GM18508 (cell line): ENCODE measurements at regions not wholly inside any gene's neighbourhood (a gene's known extent, or its start where the extent isn't known, plus 50 kb on each side); places are given as distances from the start of the nearest gene placed in this dataset.
"Not testable (repeated sequence)": the region's sequence is repeated elsewhere in the genome, so short reads cannot be mapped to it uniquely, and the experiment has no call there.

Experiments
- ATAC-seq: cut with Tn5 transposase; IDR thresholded peaks from one replicate; pipeline ENCODE4 v1.9.1; 2021; ENCODE audit warnings: moderate number of reproducible peaks; ENCODE audit not compliant: insufficient read depth, unreplicated experiment

DNA sequence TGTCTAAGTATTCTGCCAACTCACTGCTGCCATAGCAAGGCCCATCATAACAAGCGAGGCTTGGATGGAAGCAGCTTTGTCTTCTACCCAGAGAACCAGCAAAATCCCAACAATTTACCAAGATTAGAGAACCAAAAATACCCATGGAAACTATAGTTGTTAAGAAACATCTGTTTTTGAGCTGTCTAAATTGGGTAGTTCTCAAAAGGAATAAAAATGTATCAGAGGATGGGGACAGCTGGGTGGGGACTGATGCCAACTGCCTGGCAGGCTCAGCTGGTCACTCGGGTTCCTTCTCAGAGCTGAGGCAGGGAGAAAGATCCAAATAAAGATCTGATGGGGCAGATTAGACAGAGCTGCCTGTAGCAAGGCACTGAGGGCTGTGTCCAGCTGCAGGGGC lies 85.9 kb upstream of the GRK3 start:
- ATAC-seq: no peak

DNA sequence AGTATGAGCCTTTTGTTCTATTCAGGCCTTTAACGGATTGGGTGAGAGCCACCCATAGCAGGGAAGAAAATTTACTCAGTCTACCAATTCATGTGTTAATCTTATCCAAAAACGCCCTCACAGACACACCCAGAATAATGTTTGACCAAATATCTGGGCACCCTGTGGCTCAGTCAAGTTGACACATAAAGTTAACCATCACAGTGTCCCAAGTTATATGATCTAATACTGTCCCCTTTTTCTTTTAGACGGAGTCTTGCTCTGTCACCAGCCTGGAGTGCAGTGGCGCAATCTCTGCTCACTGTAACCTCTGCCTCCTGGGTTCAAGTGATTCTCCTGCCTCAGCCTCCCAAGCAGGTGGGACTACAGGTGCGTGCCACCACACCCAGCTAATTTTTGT lies 83.6 kb upstream of the GRK3 start:
- ATAC-seq: not testable (repeated sequence)

DNA sequence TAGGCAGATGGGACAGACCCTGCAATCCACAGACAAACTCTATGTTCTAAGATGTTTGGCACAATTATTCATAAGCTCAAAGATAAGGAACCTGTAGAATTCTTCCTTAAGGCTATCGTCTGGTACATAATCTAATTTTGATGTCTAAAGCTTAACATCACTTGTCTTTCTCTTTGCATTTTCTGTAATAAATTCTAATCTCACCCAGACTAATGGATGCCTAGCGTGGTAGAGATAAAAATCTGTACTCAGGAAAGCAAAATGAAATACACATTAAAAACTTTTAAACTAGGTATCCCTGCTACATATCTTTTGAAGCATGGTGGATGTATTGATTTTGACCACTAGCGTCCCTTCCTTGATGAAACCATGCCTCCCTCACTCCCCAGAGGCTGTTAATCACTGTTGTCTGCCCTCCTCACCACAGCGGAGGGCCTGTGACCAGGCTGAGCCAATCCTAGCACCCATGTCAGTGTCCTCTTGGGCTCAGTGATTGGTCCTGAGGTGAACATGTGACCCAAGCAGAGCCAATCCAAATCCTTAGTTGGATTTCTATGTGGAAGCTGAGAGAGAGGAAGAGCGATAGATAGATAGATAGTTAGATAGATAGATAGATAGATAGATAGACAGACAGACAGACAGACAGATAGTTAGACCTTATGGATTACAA lies 82.2 kb upstream of the GRK3 start:
- ATAC-seq: no peak

DNA sequence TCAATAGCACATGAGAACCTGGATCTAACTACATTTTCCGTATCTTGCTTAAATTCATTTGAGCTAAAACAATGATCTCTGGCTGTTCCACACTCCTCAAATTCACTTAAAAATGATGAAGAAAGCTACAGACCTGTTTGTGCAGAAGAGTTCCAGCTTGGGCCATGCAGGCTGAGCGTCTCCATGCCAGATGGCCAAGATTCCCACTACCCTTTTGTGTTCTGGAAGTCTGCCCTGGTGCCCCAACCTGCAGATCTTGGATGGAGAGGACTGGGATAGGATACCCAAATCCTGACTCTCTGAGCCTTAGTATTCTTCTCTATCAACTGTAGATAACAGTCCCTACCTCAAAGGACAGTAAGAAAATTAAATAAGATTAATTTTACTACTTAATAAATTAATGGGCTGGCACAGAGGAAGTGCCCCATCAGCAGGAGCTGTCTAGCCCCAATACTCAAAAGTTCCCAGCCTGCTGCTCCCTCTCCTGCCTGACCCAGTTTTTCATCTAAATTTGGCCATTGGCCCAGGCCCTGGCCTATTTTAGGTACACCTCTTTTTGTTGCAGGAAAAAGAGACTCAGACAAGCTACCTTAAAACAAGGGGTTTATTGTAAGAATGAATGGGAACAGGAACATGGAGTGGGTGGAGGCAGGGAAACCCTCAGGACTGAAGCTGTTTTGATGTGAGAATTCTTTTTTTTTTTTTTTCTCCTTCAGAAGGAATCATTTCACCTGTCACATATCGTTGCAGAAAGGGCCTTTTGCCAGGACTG lies 81.4 kb upstream of the GRK3 start:
- ATAC-seq: no peak

DNA sequence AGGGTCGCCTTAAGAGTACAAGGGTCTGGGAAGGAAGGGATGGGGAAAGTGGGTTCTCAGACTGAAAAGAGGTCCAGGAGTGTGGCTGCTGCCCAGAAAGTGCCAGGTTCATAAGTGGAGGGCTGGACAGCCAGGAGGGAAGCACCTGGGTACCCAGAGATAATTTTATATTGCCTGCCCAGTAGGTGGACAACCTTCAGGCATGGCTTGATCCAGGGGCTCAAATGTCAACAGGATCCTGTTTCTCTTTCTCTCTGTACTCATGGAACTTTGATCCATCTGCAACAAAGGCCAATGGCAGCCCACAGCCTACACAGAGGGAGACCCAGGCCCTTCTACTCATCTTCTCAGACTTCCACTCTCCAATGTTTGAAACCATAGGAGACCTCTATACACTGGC lies 80.5 kb upstream of the GRK3 start:
- ATAC-seq: no peak

DNA sequence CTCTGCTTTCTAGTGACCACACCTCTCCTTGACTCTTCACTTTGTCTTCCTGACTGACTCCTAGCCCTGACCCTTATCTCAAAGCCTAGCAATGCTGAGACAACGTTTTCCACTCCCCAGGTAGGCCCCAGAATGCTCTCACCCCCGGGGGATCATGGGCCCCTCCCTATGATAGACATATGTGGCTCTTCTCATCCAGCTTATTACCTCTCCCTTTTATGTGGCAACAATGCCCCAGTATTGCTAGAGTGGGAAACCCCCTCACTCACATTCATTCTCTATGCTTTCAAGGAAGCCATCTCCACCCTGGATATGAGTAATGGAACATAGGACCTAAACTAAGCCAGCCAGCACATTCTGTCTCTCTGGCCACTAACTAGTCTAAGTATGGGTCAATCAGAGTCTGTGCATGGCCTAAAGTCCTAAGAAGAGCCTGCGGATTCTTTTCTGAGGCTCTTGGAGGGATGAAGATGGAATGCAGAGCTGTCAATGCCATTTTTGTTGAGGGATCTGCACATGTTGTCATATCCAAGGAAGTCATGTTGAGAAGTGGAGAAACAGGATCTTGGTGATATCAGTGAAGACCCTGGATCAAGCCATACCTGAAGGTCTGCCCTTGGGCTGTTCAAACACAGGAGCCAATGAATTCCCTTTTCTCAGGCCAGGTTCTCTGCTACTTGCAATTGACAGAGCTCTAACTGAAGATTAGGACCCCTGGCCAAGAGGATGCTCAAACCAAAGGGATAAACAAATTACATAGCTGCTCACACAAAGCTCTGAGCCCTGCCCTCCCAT lies 79.8 kb upstream of the GRK3 start:
- ATAC-seq: no peak

DNA sequence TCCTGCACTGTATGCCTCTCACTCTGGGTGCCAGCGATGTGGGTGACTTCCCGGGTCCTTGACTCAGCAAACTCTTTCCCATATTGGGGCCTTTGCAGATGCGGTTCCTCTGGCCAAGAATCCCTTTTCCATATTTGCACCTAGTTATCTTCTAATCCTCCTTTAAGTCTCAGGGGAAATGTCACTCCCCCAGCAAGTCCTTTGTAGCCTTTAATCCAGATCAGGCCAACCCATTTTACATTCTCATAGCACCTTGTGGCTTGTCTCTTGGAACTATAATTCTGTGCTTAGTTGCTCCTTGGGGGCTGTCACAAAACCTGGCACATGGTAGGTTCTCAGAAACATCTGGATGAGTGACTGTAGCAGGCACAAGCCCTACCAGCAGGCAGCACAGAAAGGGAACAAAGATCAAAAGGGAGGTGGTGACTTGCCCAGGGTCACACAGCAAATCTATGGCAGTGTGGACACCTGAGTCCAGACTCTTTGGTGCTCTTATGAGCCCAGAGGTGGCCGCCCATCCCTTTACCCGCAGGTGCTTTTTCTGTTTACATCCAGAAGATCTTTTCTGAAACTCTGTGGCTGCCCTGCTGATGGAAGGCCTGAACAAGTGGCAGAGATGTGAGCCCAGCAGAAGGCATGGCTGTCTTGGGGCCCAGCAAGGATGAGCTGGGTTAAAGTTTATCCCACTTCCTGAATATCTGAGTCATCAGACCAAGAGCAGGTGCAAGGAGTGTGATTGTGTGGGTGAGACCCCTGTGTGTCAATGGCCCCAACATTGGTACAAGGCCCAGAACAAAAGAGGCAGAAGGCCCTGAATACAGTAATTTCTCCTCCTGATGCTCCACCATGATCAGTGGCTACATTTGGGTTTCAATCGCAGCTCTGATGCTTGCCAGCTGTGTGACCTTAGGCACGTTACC lies 78.6 kb upstream of the GRK3 start:
- ATAC-seq: no peak

DNA sequence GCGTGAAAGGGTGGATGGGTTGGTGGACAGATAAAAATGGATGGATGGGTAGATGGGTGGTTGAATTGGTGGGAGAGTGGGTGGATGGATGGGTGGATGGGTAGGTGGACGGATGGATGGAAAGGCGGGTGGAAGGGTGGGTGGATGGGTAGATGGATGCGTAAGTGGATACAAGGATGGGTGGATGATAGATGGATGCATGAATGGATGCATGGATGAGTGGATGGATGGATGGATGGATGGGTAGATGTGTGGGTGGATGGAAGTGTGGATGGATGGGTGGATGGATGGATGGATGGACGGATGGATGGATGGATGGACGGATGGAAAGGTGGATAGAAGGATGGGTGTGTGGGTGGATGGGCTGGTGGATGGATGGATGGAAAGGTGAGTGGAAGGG lies 77.0 kb upstream of the GRK3 start:
- ATAC-seq: no peak

DNA sequence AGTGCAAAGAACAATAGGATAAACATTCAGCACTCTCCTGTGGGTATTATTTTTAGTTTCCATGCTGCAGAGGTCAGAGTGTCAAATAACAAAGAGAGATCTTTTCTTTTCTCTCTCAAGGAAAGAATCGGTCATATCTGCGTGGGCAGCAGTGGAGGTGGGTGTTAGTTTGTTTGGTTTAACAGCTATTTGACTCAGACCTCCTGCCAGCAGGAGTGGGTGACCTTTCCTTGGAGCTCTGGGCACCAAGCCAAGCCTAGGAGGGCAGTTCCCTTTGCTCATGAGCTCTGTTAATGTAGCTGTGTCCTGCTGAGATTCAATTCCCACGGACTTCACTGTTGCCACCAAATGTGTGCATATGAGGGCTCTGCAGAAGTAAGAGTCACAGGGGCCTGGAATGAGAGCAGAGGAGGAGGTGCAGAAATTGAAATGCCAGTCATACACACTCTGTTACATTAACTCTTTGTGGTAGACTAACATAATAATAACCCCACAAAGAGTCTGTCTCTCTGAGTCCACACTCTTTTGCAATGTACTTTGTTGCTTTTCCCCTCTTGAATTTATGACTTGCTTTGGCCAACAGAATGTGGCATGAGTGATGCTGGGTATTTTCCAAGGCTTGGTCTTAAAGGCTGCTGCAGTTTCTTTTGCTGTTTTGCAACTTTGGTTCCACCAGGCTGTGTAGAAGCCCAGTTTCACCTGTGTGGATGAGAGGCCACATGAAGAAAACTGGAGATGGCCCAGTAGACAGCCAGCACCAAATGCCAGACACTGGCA lies 76.0 kb upstream of the GRK3 start:
- ATAC-seq: no peak

DNA sequence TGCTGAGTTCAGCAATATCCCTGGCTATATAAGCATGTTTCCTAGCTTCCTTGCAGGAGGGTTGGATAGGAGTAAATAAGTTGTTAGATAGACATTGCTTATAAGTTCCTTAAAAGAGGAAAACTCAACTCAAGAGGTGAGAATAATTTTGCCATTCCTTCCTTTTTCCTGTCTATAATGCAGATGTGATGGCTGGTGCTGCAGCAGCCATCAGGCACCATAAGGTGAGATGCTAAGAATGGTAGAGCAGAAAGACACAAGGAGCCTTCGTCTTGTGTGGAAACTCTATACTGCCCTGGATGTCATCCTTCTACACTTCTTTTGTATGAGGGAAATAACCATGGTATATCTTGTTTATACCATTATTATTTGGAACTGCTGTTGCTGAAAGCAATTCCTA lies 74.5 kb upstream of the GRK3 start:
- ATAC-seq: no peak

DNA sequence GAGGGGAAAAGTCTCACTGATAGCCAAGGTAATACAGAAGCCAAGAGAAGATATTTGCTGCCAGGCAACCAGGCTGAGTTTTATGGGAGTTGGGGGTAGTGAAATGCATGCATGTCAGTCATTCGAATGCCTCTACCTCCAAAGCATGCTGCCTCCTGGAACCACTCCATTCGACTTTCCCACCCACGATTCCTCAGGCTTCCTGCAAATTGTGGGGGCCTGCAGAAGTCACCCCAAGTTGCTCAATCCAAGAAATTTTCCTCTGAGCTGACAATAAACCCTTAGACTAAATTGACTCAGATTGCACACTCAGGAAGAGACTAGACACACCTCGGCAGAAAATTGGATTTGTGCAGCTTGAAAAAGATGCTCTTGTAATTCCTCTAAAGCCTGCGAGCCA lies 73.6 kb upstream of the GRK3 start:
- ATAC-seq: no peak

DNA sequence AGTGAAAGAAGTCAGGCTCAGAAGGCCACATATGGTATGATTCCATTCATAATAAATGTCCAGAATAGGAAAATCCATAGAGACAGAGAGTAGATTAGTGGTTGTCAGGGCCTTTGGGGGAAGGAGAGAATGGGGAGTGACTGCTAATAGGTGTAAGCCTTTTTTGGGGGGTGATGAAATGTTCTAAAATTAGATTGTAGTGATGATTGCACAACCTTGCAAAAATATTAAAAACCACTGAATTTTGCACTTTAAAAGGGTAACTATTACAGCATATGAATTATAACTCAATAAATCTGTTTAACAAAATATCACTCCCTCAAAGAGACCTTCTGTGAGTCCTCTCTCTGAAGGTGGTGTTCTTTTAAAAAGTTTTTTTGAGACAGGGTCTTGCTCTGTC lies 72.3 kb upstream of the GRK3 start:
- no peak for ATAC-seq

DNA sequence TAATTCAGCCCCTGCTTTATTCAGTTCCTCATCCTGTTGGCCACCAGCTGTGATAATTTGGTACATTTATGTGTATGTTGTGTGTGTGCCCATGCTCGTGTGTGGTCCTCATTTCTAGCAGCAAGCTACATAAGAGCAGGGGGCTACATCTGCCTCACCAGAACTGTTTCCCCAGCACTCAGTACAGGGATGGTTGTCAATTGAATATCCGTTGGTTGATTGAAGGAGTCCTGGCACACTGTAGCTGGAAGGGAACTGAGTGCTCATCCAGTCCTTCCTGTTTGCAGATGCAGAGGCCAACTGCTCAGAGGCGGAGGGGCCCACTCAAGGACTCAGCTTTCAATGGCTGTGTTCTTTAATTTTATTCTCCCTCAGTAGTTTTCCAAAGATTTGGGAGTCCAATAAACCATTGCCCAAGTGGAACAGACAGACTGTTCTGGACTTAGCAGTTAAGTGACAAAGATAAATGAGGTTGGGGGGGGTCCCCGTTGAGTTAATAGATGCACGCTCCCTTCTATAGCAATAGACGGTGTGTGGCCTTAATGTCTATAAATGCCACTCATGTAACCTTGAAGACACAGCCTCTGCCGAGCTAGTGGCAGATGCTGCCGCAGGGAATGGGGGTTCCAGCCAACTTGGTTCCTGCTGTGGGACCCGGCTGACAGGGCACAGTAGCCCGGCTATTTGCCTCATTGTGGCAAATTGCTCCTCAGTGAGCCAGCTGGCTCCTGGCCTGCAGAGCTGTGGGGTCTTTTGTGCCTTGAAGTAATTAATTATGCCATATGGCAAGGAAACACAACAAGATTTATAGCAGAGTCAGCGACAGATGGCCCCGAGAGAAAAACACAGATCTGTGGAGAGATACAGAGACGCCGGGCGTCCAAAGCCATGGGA lies 71.4 kb upstream of the GRK3 start:
- no peak for ATAC-seq

DNA sequence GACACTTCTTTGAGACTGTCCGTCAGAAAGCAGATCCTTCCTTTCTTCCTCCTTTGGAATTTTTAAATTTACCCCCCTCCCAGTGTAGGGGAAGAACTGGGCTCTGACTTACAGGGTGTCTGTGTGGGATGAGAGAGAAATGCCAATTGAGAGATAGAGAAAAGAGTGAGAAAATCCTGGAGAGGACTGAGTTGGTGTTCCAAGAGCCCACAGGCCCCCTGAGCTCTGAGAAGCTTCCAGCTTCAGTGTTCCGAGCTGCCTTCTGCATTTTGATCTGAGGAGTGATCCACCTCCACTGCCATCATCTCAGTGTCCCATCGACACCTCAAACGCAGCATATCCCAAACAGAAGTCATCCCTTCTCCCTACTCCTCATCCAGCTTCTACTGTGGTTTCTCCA lies 70.7 kb upstream of the GRK3 start:
- no peak for ATAC-seq

DNA sequence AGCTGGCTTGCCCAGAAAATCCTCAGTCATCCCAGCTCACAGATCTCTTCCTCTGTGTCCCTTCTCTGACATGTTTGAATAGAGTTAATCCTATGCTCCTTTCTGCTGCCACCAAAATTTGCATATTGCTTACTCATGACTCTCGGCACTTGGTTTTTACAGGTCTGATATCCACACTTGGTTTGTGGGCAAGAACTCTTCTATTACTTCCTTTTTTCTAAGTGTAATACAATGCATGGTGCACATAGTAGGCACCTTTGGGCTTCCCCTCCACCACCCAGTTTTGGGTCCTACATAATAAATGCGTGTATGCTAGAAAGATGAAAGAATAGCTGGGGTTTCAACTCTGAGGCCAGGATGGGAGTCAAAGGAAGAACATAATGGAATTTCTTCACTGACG lies 69.7 kb upstream of the GRK3 start:
- peak; percentile 61 for ATAC-seq

DNA sequence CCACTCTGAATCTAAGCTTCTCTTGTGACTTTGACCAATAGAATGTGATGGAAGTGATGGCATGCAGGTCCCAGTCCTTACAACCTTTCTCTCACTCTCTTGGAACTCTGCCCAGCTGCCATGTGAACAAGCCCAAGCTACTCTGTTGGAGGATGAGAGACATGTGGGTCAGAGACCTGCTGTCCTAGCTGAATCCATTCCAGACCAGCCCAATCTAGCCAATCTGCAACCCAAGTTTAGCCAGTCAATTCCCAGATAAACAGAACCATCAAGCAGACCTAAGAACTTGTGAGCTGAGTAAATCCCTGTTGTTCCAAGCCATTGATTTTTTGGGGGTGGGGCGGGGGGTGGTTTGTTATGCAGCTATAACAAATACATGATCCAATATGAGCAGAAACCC lies 69.2 kb upstream of the GRK3 start:
- ATAC-seq: no peak

DNA sequence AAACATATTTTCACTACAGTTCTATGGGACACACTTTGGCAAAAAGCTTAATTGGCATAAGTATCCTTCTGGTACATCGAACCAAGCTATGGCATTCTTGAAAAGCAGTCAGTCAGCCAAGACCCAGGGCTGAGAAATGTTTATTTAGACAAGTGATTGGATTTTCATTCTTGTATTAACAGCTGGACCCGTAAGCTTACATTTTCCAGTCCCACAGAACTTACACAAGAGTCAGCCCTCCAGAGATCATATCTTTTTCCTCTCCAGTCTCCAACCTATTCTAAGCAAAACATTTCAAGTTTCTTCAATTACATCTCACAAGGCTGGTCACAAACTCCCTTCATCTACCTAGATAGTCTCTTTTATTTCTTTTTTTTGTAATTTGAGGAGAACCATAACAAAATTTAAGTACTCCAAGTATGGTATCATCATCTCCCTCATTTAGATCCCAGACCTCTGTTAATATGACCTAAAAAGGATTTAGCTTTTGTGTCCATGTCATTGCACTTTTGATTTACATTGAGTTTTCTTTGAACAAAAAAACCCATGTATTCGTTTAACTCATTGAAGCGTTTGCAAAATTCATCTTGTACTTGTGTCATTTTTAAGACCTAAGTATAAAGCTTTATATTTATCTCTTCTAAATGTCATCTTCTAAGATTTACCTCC lies 67.9 kb upstream of the GRK3 start:
- ATAC-seq: no peak

DNA sequence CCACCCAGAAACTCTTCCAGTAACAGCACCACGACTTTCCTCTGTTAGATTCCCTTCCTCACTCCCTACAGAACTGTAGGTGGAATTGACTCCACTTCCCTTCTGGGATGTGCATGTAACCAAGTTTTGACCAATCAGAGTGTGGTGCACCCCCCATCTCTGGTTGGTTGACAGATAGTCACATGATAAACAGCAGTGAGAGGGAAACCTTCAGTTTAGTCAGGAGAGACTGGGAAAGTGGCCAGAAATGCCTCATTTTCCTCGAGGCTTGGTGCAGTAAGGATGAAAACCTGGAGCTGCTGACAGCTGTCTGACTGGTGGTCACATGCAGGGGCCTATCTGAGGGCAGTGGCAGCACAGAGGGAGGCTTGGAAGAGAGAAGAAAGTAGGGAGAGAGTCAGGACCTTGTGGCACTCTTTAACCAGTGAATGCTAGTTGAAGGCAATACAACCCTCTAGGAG lies 67.3 kb upstream of the GRK3 start:
- ATAC-seq: no peak
